ENCODE measurements at regions not wholly inside any gene's neighbourhood (a gene's known extent, or its start where the extent isn't known, plus 50 kb on each side); places are given as distances from the start of the nearest gene placed in this dataset.

GRCh38 chr7:41272664-41273063 lies 430.2 kb downstream of the INHBA start:
- DNase-seq = no peak
- no peaks in the 10 kb centered on the region for H3K4me1 Mint-ChIP-seq
- no peak overlapping the region for H3K4me3 Mint-ChIP-seq
- H3K36me3 Mint-ChIP-seq = no peaks in the 10 kb centered on the region
- H3K27me3 Mint-ChIP-seq = no peaks in the 10 kb centered on the region
- H3K9me3 Mint-ChIP-seq = no peaks in the 10 kb centered on the region
- no peak overlapping the region for H3K27ac Mint-ChIP-seq

GRCh38 chr7:41268878-41269277 lies 434.0 kb downstream of the INHBA start:
- no peak overlapping the region for H3K27ac Mint-ChIP-seq
- H3K4me3 Mint-ChIP-seq = no peak overlapping the region
- H3K27me3 Mint-ChIP-seq = no peaks in the 10 kb centered on the region
- no peaks in the 10 kb centered on the region for H3K36me3 Mint-ChIP-seq
- DNase-seq = no peak
- no peaks in the 10 kb centered on the region for H3K9me3 Mint-ChIP-seq
- no peaks in the 10 kb centered on the region for H3K4me1 Mint-ChIP-seq

GRCh38 chr7:41261080-41261479 lies 441.8 kb downstream of the INHBA start:
- Mint-ChIP-seq H3K4me3 (no peak overlapping the region), H3K36me3 (no peaks in the 10 kb centered on the region), H3K27ac (no peak overlapping the region), H3K27me3 (peaks cover under 1% of the 10 kb centered on the region), H3K4me1 (no peaks in the 10 kb centered on the region), H3K9me3 (no peaks in the 10 kb centered on the region)
- DNase-seq = no peak

DNA sequence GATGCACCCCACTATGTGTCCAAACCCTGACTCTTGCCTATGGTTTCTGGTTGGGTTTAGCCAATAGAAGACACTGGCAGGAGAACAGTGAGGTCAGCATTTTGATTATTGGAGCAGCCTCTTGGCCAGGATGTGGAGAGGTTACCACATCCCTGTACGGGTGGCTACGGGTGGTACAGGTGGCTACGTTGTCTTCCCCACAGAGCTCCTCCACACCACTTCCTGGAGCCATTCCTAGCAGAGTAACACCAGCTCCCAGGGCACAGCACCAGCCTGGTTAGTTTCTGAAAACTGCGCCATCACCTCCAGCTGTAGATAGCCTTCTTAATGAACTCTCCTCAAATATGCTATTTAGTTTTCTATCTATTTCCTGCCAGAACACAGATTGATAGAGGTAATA lies 445.2 kb downstream of the INHBA start:
- no peak overlapping the region for H3K27ac Mint-ChIP-seq

DNA sequence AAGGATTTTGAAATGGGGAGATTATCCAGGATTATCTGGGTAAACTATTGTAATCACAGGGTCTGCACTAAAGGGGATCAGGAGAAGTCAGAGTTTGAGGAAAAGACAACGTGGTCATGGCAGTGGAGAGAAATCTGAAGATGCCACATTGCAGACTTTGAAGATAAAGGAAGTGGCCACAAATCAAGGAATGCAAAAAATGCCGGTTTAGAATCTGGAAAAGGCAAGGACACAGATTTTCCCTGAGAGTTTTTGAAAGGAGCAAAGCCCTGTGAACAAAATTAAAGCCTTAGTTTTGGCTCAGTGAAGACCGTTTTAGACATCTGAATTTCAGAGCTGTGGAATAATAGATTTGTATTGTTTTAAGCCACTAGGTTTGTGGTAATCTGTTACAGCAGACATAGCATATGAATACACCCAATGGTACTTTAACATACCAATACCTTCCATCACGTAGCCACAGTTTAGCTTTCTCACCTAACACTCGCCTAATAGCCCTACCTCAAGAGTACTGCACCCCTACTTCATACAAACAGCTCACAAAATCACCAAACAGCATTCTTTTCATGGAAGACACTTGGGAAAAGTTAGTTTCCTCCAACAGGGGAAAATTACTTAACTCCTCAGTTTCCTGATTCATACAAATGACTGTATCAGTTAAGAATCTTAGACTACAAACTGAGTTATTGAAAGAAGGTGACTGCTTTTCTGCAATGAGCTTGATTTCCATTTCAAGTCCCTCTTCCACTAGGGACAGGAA lies 446.5 kb downstream of the INHBA start:
- H3K4me3 Mint-ChIP-seq = no peak overlapping the region
- peaks cover 3% of the 10 kb centered on the region for H3K27me3 Mint-ChIP-seq
- no peaks in the 10 kb centered on the region for H3K9me3 Mint-ChIP-seq
- DNase-seq = no peak
- H3K4me1 Mint-ChIP-seq = no peaks in the 10 kb centered on the region
- no peaks in the 10 kb centered on the region for H3K36me3 Mint-ChIP-seq
- no peak overlapping the region for H3K27ac Mint-ChIP-seq

More for the DNA sequence above, 445.2 kb downstream of the INHBA start:
- Mint-ChIP-seq H3K36me3 (no peaks in the 10 kb centered on the region), H3K4me1 (no peaks in the 10 kb centered on the region), H3K27me3 (peaks cover 3% of the 10 kb centered on the region), H3K4me3 (no peak overlapping the region), H3K9me3 (no peaks in the 10 kb centered on the region)
- DNase-seq = no peak

GRCh38 chr7:41255716-41256115 lies 447.2 kb downstream of the INHBA start:
- no peak overlapping the region for H3K27ac Mint-ChIP-seq
- H3K4me1 Mint-ChIP-seq = no peaks in the 10 kb centered on the region
- no peaks in the 10 kb centered on the region for H3K36me3 Mint-ChIP-seq
- no peaks in the 10 kb centered on the region for H3K9me3 Mint-ChIP-seq
- no peak for DNase-seq
- H3K27me3 Mint-ChIP-seq = peaks cover 3% of the 10 kb centered on the region
- no peak overlapping the region for H3K4me3 Mint-ChIP-seq

- Mint-ChIP-seq H3K4me3 (no peak overlapping the region), H3K27me3 (peaks cover 3% of the 10 kb centered on the region), H3K9me3 (no peaks in the 10 kb centered on the region), H3K36me3 (no peaks in the 10 kb centered on the region), H3K4me1 (no peaks in the 10 kb centered on the region), H3K27ac (no peak overlapping the region)
- no peak for DNase-seq
Observed at GRCh38 chr7:41255113-41255512, 447.8 kb downstream of the INHBA start.

DNA sequence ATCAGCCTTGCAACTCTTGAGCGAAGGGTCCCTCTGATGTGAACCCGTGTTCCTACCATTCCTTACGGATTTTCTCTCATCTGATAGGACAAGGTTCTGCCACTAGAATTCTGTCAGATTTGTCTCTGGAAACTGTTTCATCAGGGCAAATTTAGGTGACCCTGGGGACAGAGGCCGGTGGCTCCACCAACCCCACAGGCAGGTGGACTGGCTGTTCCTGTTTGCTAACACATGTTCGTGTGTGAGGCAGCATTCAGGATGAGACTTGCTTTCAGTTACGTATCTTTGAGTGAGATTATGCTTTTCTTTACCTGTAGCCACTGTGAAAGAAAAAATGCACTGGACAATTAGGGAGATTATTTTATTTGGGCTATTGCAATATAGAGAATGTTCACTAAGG lies 449.9 kb downstream of the INHBA start:
- H3K27ac Mint-ChIP-seq = no peak overlapping the region
- no peaks in the 10 kb centered on the region for H3K4me1 Mint-ChIP-seq
- H3K9me3 Mint-ChIP-seq = no peaks in the 10 kb centered on the region
- H3K27me3 Mint-ChIP-seq = peaks cover 3% of the 10 kb centered on the region
- H3K4me3 Mint-ChIP-seq = no peak overlapping the region
- DNase-seq = no peak
- no peaks in the 10 kb centered on the region for H3K36me3 Mint-ChIP-seq

- Mint-ChIP-seq H3K27ac (no peak overlapping the region), H3K27me3 (peaks cover 3% of the 10 kb centered on the region), H3K4me3 (no peak overlapping the region), H3K9me3 (no peaks in the 10 kb centered on the region), H3K4me1 (no peaks in the 10 kb centered on the region), H3K36me3 (no peaks in the 10 kb centered on the region)
- no peak for DNase-seq
Observed at GRCh38 chr7:41252551-41252950, 450.3 kb downstream of the INHBA start.

- Mint-ChIP-seq H3K27ac (no peak overlapping the region), H3K27me3 (no peaks in the 10 kb centered on the region), H3K4me1 (no peaks in the 10 kb centered on the region), H3K4me3 (no peak overlapping the region), H3K9me3 (no peaks in the 10 kb centered on the region), H3K36me3 (no peaks in the 10 kb centered on the region)
- no peak for DNase-seq
Observed at GRCh38 chr7:41247143-41247865, 455.6 kb downstream of the INHBA start.

DNA sequence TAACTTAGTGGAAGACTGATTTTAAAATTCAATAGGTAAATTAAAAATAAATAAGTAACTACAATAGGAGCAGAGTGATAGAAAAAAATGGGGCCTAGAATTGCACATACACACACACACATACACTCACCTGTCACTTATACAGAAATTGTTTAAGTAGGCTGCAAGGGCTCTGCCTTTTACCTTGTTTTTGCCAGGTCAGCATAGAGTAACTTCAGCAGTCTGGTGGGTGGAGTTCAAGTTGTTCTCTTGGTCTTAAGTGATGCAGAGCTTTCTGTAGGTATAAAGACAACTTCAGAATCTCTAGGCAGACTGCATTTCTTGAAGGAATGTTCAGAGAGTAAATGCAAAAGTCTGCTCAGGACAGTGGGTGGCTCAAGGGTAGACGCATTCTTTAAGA lies 457.0 kb downstream of the INHBA start:
- H3K4me1 Mint-ChIP-seq = no peaks in the 10 kb centered on the region
- H3K27me3 Mint-ChIP-seq = no peaks in the 10 kb centered on the region
- no peaks in the 10 kb centered on the region for H3K36me3 Mint-ChIP-seq
- H3K9me3 Mint-ChIP-seq = no peaks in the 10 kb centered on the region
- H3K4me3 Mint-ChIP-seq = no peak overlapping the region
- DNase-seq = no peak
- H3K27ac Mint-ChIP-seq = no peak overlapping the region

DNA sequence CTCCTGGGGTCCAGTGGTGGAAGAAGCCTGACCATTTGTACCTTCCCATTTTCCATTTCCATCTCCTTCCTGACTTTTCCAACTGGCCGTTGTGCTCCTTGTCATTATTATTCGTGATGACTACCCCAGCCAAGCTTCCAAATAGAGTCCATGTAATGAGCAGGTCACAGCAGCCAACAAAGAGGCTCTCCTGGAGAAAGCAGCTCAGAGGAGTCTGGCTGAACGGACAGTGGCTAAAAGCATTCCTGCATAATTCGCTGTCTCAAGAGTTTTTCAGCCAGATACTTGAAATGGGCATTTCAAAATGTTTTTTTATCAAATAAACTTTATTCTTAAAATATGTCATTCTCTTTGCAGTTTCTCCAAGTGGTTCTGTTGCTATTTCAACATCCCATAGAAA lies 458.6 kb downstream of the INHBA start:
- Mint-ChIP-seq H3K4me3 (no peak overlapping the region), H3K9me3 (no peaks in the 10 kb centered on the region), H3K27me3 (no peaks in the 10 kb centered on the region), H3K4me1 (no peaks in the 10 kb centered on the region), H3K36me3 (no peaks in the 10 kb centered on the region), H3K27ac (no peak overlapping the region)
- no peak for DNase-seq

DNA sequence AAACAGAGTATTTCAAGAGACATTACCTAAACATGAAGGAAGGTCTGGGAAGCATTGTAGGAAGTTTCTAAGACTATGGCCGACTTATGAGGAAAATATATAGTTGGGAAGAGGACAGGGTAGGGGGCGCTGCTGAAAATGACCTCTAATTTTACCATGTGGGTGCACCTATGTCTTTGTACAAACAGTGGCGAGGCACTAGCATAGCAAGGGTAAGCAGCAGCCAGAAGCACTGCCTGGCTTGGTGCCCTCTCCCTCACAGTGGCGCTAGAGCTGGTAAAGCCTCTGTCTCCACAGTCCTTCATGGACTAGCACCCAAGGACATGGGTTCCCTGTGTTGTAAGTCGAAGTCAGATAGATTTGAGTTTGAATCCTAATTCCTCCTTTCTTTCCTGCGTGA lies 461.2 kb downstream of the INHBA start:
- Mint-ChIP-seq H3K4me3 (no peak overlapping the region), H3K27me3 (no peaks in the 10 kb centered on the region), H3K27ac (no peak overlapping the region), H3K36me3 (no peaks in the 10 kb centered on the region), H3K9me3 (no peaks in the 10 kb centered on the region), H3K4me1 (no peaks in the 10 kb centered on the region)
- no peak for DNase-seq

GRCh38 chr7:41239596-41239995 lies 463.3 kb downstream of the INHBA start:
- Mint-ChIP-seq H3K9me3 (no peaks in the 10 kb centered on the region), H3K36me3 (no peaks in the 10 kb centered on the region), H3K27me3 (no peaks in the 10 kb centered on the region), H3K27ac (no peak overlapping the region), H3K4me3 (no peak overlapping the region), H3K4me1 (no peaks in the 10 kb centered on the region)
- no peak for DNase-seq

GRCh38 chr7:41238851-41239331 lies 464.0 kb downstream of the INHBA start:
- DNase-seq = no peak
- Mint-ChIP-seq H3K9me3 (no peaks in the 10 kb centered on the region), H3K27me3 (no peaks in the 10 kb centered on the region), H3K4me1 (no peaks in the 10 kb centered on the region), H3K4me3 (no peak overlapping the region), H3K27ac (no peak overlapping the region), H3K36me3 (no peaks in the 10 kb centered on the region)

DNA sequence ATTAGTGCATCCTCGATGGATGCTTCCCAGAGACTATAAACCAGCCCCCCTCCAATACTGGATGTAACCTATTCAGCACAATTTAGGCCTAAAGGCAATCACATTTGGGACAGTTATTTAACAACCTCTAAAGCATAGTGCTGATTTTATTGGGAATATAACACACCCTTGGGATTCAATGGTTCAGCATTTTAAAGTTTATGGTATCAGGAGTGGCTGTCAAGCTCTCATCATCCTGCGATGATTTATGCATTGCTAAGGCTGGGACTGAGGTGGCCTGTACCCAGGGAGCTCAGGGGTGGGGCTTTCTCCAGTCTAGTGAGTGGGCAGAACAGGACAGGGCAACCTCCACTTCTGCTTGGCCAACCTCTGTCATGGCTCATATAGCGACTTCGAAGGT lies 464.9 kb downstream of the INHBA start:
- no peak overlapping the region for H3K4me3 Mint-ChIP-seq
- no peak overlapping the region for H3K27ac Mint-ChIP-seq
- no peaks in the 10 kb centered on the region for H3K9me3 Mint-ChIP-seq
- DNase-seq = no peak
- no peaks in the 10 kb centered on the region for H3K4me1 Mint-ChIP-seq
- no peaks in the 10 kb centered on the region for H3K36me3 Mint-ChIP-seq
- no peaks in the 10 kb centered on the region for H3K27me3 Mint-ChIP-seq

Measured in activated naive CD8-positive, alpha-beta T cell treated with anti-CD3 and anti-CD28 coated beads for 36 hours (primary cell).